ENCODE measurements at regions not wholly inside any gene's neighbourhood (a gene's known extent, or its start where the extent isn't known, plus 50 kb on each side); places are given as distances from the start of the nearest gene placed in this dataset.

GRCh38 chr1:104733866-104734265 lies 984.2 kb downstream of the AMY1C start:
- DNase-seq: no peak

GRCh38 chr1:104745875-104746274 lies 996.2 kb downstream of the AMY1C start:
- DNase-seq: no peak

GRCh38 chr1:104746994-104747393 lies 997.3 kb downstream of the AMY1C start:
- no peak for DNase-seq

- DNase-seq: no peak
These were observed 1010.3 kb downstream of the AMY1C start for GRCh38 chr1:104760017-104760416.

- no peak for DNase-seq
These were observed 1012.4 kb downstream of the AMY1C start for GRCh38 chr1:104761961-104762570.

- no peak for DNase-seq
These were observed 1015.4 kb downstream of the AMY1C start for GRCh38 chr1:104765085-104765484.

- DNase-seq: no peak
These were observed 1018.8 kb downstream of the AMY1C start for GRCh38 chr1:104768466-104768865.

GRCh38 chr1:104780470-104781078 lies 1030.9 kb downstream of the AMY1C start:
- DNase-seq: peak; percentile 1

- DNase-seq: no peak
These were observed 1036.0 kb downstream of the AMY1C start for GRCh38 chr1:104785575-104786187.

GRCh38 chr1:104787866-104788510 lies 1038.3 kb downstream of the AMY1C start:
- no peak for DNase-seq

GRCh38 chr1:104791030-104791429 lies 1041.3 kb downstream of the AMY1C start:
- no peak for DNase-seq

- DNase-seq: no peak
These were observed 1044.3 kb downstream of the AMY1C start for GRCh38 chr1:104794035-104794434.

GRCh38 chr1:104795931-104796330 lies 1046.2 kb downstream of the AMY1C start:
- no peak for DNase-seq

GRCh38 chr1:104797982-104798381 lies 1048.3 kb downstream of the AMY1C start:
- no peak for DNase-seq

- DNase-seq: no peak
These were observed 1051.6 kb downstream of the AMY1C start for GRCh38 chr1:104801344-104801743.

- DNase-seq: no peak
These were observed 1054.4 kb downstream of the AMY1C start for GRCh38 chr1:104804147-104804546.

- DNase-seq: no peak
These were observed 1057.9 kb downstream of the AMY1C start for GRCh38 chr1:104807590-104807989.

- no peak for DNase-seq
These were observed 1075.7 kb downstream of the AMY1C start for GRCh38 chr1:104825401-104825800.

GRCh38 chr1:104830534-104830933 lies 1080.8 kb downstream of the AMY1C start:
- DNase-seq: no peak

GRCh38 chr1:104852151-104852550 lies 1102.5 kb downstream of the AMY1C start:
- no peak for DNase-seq

- no peak for DNase-seq
These were observed 1103.6 kb downstream of the AMY1C start for GRCh38 chr1:104853276-104853675.

- no peak for DNase-seq
These were observed 1104.8 kb downstream of the AMY1C start for GRCh38 chr1:104854529-104854928.

- DNase-seq: no peak
These were observed 1105.9 kb downstream of the AMY1C start for GRCh38 chr1:104855550-104855949.

- no peak for DNase-seq
These were observed 1106.4 kb downstream of the AMY1C start for GRCh38 chr1:104856091-104856490.
